Ureter (tissue), 1 donor: ENCODE measurements at regions not wholly inside any gene's neighbourhood (a gene's known extent, or its start where the extent isn't known, plus 50 kb on each side); places are given as distances from the start of the nearest gene placed in this dataset.
"Not testable (repeated sequence)": the region's sequence is repeated elsewhere in the genome, so short reads cannot be mapped to it uniquely, and the experiment has no call there.

Experiments
- DNase-seq: peaks from one replicate; pipeline ENCODE4 v3.0.0-alpha.2; 2020; ENCODE audit warnings: low spot score
- donor health status: DM: yes; HTN: yes; CAD: no.

- DNase-seq, result no peak
Observed at GRCh38 chr1:99501871-99502270, 144.0 kb upstream of the PALMD start.

- DNase-seq, result no peak
Observed at GRCh38 chr1:99502400-99502799, 143.5 kb upstream of the PALMD start.

GRCh38 chr1:99503276-99503747, 142.6 kb upstream of the PALMD start:
- DNase-seq, result no peak

- no peak for DNase-seq
Observed at GRCh38 chr1:99504287-99504686, 141.6 kb upstream of the PALMD start.

GRCh38 chr1:99506631-99507030, 139.3 kb upstream of the PALMD start:
- no peak for DNase-seq

GRCh38 chr1:99507446-99507845, 138.5 kb upstream of the PALMD start:
- not testable (repeated sequence) for DNase-seq

GRCh38 chr1:99507906-99508732, 137.8 kb upstream of the PALMD start:
- DNase-seq, result no peak

GRCh38 chr1:99508733-99509445, 137.0 kb upstream of the PALMD start:
- DNase-seq, result not testable (repeated sequence)

GRCh38 chr1:99514823-99515552, 130.9 kb upstream of the PALMD start:
- not testable (repeated sequence) for DNase-seq

- no peak for DNase-seq
Observed at GRCh38 chr1:99516141-99516540, 129.8 kb upstream of the PALMD start.

GRCh38 chr1:99520121-99520520, 125.8 kb upstream of the PALMD start:
- no peak for DNase-seq

GRCh38 chr1:99525331-99525730, 120.6 kb upstream of the PALMD start:
- no peak for DNase-seq

- no peak for DNase-seq
Observed at GRCh38 chr1:99527078-99527477, 118.8 kb upstream of the PALMD start.

- DNase-seq, result no peak
Observed at GRCh38 chr1:99527545-99527944, 118.4 kb upstream of the PALMD start.

- DNase-seq, result no peak
Observed at GRCh38 chr1:99529002-99529401, 116.9 kb upstream of the PALMD start.

- no peak for DNase-seq
Observed at GRCh38 chr1:99531578-99532275, 114.2 kb upstream of the PALMD start.

- no peak for DNase-seq
Observed at GRCh38 chr1:99532276-99532580, 113.7 kb upstream of the PALMD start.

- DNase-seq, result no peak
Observed at GRCh38 chr1:99533909-99534637, 111.8 kb upstream of the PALMD start.

- no peak for DNase-seq
Observed at GRCh38 chr1:99534638-99534930, 111.3 kb upstream of the PALMD start.

- DNase-seq, result no peak
Observed at GRCh38 chr1:99535470-99536164, 110.3 kb upstream of the PALMD start.
